Smooth muscle cell (in vitro differentiated cells): ENCODE measurements at regions not wholly inside any gene's neighbourhood (a gene's known extent, or its start where the extent isn't known, plus 50 kb on each side); places are given as distances from the start of the nearest gene placed in this dataset.
A peak's percentile ranks its signal among the peaks of the same experiment; 100 is the strongest.

Experiments used
- DNase-seq: peaks from one replicate; lab custom pipeline; 2025; ENCODE audit not compliant: unreplicated experiment; lab: John Stamatoyannopoulos, UW
- H2AFZ ChIP-seq: fragments of 200-600 bp; sonication (generic); 2 replicates; pipeline ENCODE4 v1.6.0; 2016; ENCODE audit warnings: antibody characterized with exemption, low read depth, mild to moderate bottlenecking
- H3F3A ChIP-seq: fragments of 200-600 bp; sonication (generic); 2 replicates; pipeline ENCODE4 v1.6.0; 2017; ENCODE audit warnings: antibody characterized with exemption, low read depth
- H3K27ac ChIP-seq: fragments of 200-600 bp; sonication (generic); 2 replicates; pipeline ENCODE4 v1.5.1; 2016; ENCODE audit warnings: low read depth, mild to moderate bottlenecking
- H3K27me3 ChIP-seq: fragments of 200-600 bp; sonication (generic); 2 replicates; pipeline ENCODE4 v1.6.1; 2016; ENCODE audit warnings: low read depth, mild to moderate bottlenecking
- H3K36me3 ChIP-seq: fragments of 200-600 bp; sonication (generic); 2 replicates; pipeline ENCODE4 v1.5.1; 2016; ENCODE audit warnings: low read depth
- H3K4me1 ChIP-seq: fragments of 200-600 bp; sonication (generic); 2 replicates; pipeline ENCODE4 v1.5.1; 2016; ENCODE audit warnings: low read depth
- H3K4me2 ChIP-seq: fragments of 200-600 bp; sonication (generic); 2 replicates; pipeline ENCODE4 v1.6.0; 2016; ENCODE audit warnings: mild to moderate bottlenecking
- H3K4me3 ChIP-seq: fragments of 200-600 bp; sonication (generic); 2 replicates; pipeline ENCODE4 v1.5.1; 2016; ENCODE audit warnings: mild to moderate bottlenecking
- H3K79me2 ChIP-seq: fragments of 200-600 bp; sonication (generic); 2 replicates; pipeline ENCODE4 v1.6.0; 2016; ENCODE audit warnings: low read depth, mild to moderate bottlenecking
- H3K9ac ChIP-seq: fragments of 200-600 bp; sonication (generic); 2 replicates; pipeline ENCODE4 v1.6.0; 2016; ENCODE audit warnings: low read depth
- H3K9me3 ChIP-seq: fragments of 200-600 bp; sonication (generic); replicated peaks from 2 replicates; pipeline ENCODE4 v1.5.1; 2016; ENCODE audit warnings: low read depth
- H4K20me1 ChIP-seq: fragments of 200-600 bp; sonication (generic); 2 replicates; pipeline ENCODE4 v1.6.0; 2016; ENCODE audit warnings: low read depth
- CTCF ChIP-seq: fragments of 200-600 bp; sonication (generic); IDR thresholded peaks from 2 replicates; pipeline ENCODE4 v1.5.1; 2017; ENCODE audit warnings: borderline replicate concordance, mild to moderate bottlenecking, antibody characterized with exemption; ENCODE audit not compliant: insufficient read depth, poor library complexity, severe bottlenecking
- WGBS: methylation state at CpG from one replicate; pipeline ENCODE4 v1.1.7; 2016; ENCODE audit warnings: low lambda C conversion rate; 5-methylcytosine and 5-hydroxymethylcytosine counted together

GRCh38 chr4:32037399-32037798 is 1317.2 kb downstream of the PCDH7 start:
- WGBS = 95% methylated on average over 1 of the region's 1 CpG

GRCh38 chr4:32042486-32043247 is 1322.5 kb downstream of the PCDH7 start:
- Histone ChIP-seq H3K36me3 (no peaks in the 10 kb centered on the region), H3K9me3 (no peaks in the 10 kb centered on the region), H3K27me3 (no peaks in the 10 kb centered on the region), H3K4me1 (no peaks in the 10 kb centered on the region), H3K4me2 (no peak overlapping the region), H3K79me2 (no peaks in the 10 kb centered on the region), H2AFZ (peak overlapping the region; percentile 59), H4K20me1 (no peaks in the 10 kb centered on the region), H3K9ac (no peak overlapping the region), H3F3A (no peaks in the 10 kb centered on the region), H3K4me3 (no peak overlapping the region), H3K27ac (no peak overlapping the region)
- 84% methylated on average over 2 of the region's 2 CpGs for WGBS
- DNase-seq = no peak
- peak; percentile 3 for TF ChIP-seq CTCF

More at GRCh38 chr4:32037399-32037798, 1317.2 kb downstream of the PCDH7 start:
- DNase-seq = no peak
- Histone ChIP-seq H3K4me3 (no peak overlapping the region), H3K79me2 (no peaks in the 10 kb centered on the region), H3F3A (no peaks in the 10 kb centered on the region), H2AFZ (no peak overlapping the region), H3K4me2 (no peak overlapping the region), H3K9ac (no peak overlapping the region), H3K27me3 (no peaks in the 10 kb centered on the region), H3K36me3 (no peaks in the 10 kb centered on the region), H3K9me3 (no peaks in the 10 kb centered on the region), H3K4me1 (no peaks in the 10 kb centered on the region), H3K27ac (no peak overlapping the region), H4K20me1 (no peaks in the 10 kb centered on the region)
- no peak for TF ChIP-seq CTCF

GRCh38 chr4:32043248-32043633 is 1323.1 kb downstream of the PCDH7 start:
- 94% methylated on average over 2 of the region's 2 CpGs for WGBS
- H4K20me1 ChIP-seq = no peaks in the 10 kb centered on the region
- no peaks in the 10 kb centered on the region for H3K27me3 ChIP-seq
- H3K9me3 ChIP-seq = no peaks in the 10 kb centered on the region
- H3K9ac ChIP-seq = no peak overlapping the region
- TF ChIP-seq CTCF = no peak
- H3K36me3 ChIP-seq = no peaks in the 10 kb centered on the region
- no peak overlapping the region for H3K27ac ChIP-seq
- H3K4me3 ChIP-seq = no peak overlapping the region
- DNase-seq = no peak
- H3K79me2 ChIP-seq = no peaks in the 10 kb centered on the region
- no peaks in the 10 kb centered on the region for H3F3A ChIP-seq
- H2AFZ ChIP-seq = peak overlapping the region; percentile 59
- no peaks in the 10 kb centered on the region for H3K4me1 ChIP-seq
- H3K4me2 ChIP-seq = no peak overlapping the region

- H3K27ac ChIP-seq = no peak overlapping the region
- 90% methylated on average over 2 of the region's 2 CpGs for WGBS
Measured at GRCh38 chr4:32061916-32062315, 1341.7 kb downstream of the PCDH7 start.

More at GRCh38 chr4:32061916-32062315, 1341.7 kb downstream of the PCDH7 start:
- H3K27me3 ChIP-seq = no peaks in the 10 kb centered on the region
- H3K9ac ChIP-seq = no peak overlapping the region
- TF ChIP-seq CTCF = no peak
- no peaks in the 10 kb centered on the region for H3K36me3 ChIP-seq
- no peak overlapping the region for H2AFZ ChIP-seq
- no peaks in the 10 kb centered on the region for H3K4me1 ChIP-seq
- H3K4me3 ChIP-seq = no peak overlapping the region
- no peaks in the 10 kb centered on the region for H3K79me2 ChIP-seq
- no peak for DNase-seq
- H3F3A ChIP-seq = no peaks in the 10 kb centered on the region
- H3K4me2 ChIP-seq = no peak overlapping the region
- no peaks in the 10 kb centered on the region for H3K9me3 ChIP-seq
- no peaks in the 10 kb centered on the region for H4K20me1 ChIP-seq
